GM18505 (cell line): ENCODE measurements at regions not wholly inside any gene's neighbourhood (a gene's known extent, or its start where the extent isn't known, plus 50 kb on each side); places are given as distances from the start of the nearest gene placed in this dataset.
"Not testable (repeated sequence)": the region's sequence is repeated elsewhere in the genome, so short reads cannot be mapped to it uniquely, and the experiment has no call there.

ENCODE experiments used
- ATAC-seq: cut with Tn5 transposase; IDR thresholded peaks from one replicate; pipeline ENCODE4 v1.9.1; 2021; ENCODE audit not compliant: unreplicated experiment
- POLR2A ChIP-seq: IDR thresholded peaks from 4 replicates; pipeline ENCODE4 v1.6.1; 2011; ENCODE audit warnings: borderline replicate concordance; ENCODE audit not compliant: insufficient read depth, insufficient read length; ENCODE audit errors: extremely low read depth

DNA sequence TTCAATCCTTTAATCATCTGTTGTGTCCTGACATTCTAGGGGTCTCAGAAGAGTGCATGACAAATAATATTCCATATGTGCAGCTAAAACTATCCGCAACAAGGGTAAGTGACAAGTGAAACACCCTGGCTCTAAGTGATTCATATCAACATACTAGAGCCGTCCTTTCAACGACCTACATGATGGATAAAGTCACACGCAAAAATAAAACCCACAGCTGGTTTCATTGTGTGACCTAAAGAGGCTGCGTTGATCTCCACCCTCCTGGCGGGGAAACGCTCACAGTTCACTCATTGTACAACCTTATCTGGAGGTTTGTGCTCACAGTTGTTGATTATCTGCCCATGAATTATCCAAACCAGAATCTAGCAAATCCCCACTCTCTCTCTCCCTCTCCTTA, 365.3 kb upstream of the PKN2 start:
- no peak for TF ChIP-seq POLR2A
- no peak for ATAC-seq

DNA sequence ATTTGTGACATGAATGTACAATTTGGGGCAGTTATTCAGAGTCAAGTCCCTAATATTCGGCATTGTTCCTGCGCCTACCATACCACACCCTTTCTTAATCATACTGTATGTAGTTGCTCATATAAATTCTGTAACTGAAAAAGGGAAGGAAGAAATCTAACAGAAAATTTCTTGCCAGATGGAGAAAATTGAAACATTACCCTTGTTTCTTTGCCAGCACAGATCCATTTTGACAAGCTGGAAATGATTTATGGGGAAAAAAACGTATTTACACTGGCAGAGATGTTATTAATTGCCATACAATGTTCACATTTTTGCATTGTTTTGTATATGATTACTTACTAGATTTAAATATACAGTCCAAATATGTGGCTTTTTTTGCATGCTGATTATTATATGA, 363.8 kb upstream of the PKN2 start:
- TF ChIP-seq POLR2A, result no peak
- no peak for ATAC-seq

DNA sequence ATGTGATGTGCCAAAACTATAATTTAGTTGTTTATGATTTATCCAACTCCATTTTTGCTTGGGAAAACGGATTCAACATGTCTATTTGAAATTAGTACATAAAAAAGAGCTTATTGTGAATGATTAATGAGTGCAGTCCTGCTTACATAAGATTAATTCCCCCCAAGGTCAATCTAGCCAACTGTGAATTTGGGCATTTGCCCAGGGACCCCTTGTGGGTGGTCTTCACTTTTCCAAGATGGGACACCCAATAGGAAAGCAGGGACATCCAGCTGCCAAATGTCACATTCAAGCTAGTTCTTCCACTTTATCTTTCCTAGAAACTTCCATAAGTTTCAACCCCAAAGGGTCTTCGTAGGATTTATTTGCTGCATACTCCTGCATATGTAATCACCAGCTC, 362.4 kb upstream of the PKN2 start:
- no peak for TF ChIP-seq POLR2A
- ATAC-seq, result no peak

DNA sequence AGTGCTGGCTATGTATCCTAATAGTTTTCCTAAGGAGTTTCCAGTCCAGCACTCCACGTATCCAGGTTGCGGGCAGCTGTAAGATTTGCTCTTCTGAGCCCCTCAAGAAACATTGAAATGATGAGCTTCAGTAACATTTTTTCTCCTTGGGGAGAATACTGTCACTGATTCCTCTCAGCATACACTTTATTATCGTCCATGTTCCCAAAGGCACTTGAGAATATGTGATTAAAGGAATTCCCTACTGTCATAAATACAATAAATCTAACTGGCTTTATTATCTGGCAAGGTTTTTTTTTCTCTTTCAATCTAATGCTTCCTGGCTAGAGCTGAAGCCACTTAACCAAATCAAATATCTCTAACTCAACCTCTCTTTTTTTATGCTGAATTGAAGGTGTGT, 359.2 kb upstream of the PKN2 start:
- TF ChIP-seq POLR2A, result no peak
- ATAC-seq, result no peak

DNA sequence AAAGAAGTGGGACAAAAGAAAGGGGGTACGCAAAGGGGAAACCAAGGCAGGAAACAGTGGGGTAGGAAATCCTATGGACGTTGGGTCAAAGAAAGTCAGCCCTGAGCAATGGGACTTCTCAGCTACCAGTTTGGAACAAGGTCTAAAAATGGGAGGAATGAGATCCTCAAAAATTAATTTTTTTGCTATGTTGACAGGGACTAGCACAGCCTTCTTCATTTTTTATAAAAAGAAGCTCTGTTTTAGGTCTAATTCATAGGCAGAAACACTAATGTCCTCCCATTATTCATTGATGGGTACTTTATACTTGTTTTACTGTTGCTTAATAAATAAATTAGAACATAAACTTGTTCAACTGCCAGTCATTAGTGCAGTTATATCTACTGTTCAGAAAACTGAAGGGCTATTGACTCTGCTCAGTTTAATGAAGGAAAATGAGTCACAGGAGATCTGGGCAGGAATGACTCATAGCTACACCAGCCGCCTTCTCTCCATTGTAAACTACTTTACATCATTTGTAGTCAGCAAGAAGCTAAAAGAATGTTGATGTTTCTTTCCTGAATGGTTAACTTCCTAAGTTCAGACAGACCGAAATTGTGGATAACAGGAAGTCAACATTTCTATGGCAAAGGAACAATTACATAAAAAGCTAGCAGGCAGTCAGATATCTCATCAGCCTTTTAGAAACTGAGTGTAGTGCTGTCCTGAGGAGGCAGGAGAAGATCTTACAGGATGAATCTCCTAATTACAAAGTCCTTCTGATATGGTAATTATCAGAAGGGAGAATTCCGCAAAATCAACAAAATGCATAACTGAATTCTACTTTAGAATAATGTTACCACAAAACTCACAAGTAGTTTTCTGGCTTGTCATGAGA, 356.4 kb upstream of the PKN2 start:
- no peak for TF ChIP-seq POLR2A
- ATAC-seq, result no peak

DNA sequence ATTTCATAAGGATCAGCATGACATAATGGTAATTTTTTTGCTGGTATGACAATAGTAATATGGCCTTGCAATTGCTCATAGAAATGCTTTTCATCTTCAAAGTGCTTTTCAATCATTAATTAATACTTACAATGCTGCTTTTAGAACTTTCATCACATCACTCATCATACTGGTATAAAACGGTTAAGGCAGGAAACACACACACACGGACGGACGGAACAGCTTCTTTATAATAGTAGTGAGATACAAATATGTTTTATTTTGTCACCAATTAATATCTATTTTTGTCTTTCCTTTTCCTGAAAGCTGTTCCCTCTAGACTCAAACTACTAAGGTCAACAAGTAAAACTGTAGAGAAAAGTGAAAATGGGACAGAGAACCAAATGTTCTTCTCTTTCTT, 353.9 kb upstream of the PKN2 start:
- no peak for ATAC-seq
- no peak for TF ChIP-seq POLR2A

DNA sequence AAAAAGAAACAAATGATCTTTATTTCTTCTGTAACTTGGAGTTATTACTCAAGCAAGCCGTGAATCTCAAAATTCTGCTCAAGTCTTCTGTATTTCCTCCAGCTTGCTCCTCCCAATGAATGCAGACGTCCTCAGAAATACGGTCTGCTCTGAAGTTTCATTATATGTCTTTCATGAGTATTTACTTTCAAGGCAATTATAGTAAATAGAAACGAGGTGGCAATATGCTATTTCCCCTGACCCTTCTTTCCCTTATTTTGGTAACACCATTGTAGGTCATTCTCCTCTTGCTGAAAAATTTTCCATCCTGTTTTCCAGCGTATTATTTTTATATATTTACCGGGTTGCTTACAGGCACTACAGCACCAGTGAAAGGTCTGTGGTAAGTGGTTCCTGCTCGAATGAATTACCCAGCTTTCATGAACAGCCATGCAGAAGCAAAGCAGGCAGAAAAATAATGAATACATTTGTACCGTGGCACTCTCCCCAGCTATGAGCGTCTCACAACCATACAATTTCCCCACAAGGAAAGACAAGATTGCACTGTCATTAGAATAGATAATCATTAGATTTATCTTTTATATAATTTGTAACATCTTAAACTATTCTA, 350.9 kb upstream of the PKN2 start:
- TF ChIP-seq POLR2A, result no peak
- ATAC-seq, result no peak

DNA sequence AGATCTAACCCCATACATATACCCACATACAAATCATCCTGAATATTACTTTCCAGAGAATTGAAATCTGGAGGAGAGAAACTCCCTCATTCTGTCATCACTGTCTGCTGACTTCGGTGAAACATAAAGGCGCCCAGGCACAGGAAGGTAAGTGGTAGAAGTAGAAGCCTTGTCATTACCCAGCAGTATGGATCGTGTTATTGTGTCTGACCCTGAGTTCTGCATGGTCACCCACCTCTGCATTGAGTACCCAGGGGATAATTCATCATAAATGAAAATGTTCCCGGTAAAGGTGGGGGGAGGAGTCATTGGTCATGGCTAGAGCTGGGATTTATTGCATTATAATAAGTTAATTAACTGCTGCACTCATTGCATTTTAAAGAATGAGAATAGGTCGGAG, 342.6 kb upstream of the PKN2 start:
- no peak for TF ChIP-seq POLR2A
- no peak for ATAC-seq

DNA sequence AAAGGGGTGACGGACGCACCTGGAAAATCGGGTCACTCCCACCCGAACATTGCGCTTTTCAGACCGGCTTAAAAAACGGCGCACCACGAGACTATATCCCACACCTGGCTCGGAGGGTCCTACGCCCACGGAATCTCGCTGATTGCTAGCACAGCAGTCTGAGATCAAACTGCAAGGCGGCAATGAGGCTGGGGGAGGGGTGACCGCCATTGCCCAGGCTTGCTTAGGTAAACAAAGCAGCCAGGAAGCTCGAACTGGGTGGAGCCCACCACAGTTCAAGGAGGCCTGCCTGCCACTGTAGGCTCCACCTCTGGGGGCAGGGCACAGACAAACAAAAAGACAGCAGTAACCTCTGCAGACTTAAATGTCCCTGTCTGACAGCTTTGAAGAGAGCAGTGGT, 342.0 kb upstream of the PKN2 start:
- ATAC-seq, result not testable (repeated sequence)

DNA sequence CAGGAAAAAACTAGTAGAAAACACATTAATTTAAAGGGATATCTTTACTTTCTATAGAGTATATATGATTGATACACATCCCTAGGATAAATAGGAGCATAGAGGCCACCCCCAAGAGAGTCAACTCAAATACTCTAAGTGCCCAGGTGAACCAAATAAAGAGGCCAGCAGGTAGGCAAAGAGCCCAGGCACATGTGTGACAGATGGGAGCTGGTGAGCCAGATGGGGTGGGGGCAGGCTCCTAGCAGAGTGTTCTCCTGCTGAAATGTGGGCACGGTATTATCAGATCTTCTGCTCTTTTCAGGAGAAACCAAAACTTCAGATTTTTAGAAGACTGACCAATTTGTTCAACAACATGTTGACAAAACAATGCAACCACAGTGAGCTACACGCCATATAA, 333.4 kb upstream of the PKN2 start:
- ATAC-seq, result no peak
- no peak for TF ChIP-seq POLR2A

DNA sequence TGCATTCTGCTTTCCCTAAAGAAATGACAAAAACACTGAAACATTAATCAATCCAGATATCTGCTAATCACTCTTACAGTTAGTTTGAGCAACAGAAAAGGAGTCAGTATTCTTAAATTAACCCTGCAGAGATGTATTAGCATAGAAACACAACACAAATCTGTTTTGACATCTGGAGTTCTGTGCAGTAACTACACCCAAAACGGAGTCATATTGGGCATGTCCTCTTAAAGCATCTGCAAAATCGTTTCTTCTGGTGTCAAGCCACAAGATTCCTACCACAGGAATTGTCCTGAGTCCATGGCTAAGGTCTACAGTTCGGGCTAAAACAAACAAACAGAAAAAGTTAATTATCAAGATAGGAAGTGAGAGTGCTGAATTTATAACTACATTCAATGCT, 332.1 kb upstream of the PKN2 start:
- ATAC-seq, result no peak
- no peak for TF ChIP-seq POLR2A

DNA sequence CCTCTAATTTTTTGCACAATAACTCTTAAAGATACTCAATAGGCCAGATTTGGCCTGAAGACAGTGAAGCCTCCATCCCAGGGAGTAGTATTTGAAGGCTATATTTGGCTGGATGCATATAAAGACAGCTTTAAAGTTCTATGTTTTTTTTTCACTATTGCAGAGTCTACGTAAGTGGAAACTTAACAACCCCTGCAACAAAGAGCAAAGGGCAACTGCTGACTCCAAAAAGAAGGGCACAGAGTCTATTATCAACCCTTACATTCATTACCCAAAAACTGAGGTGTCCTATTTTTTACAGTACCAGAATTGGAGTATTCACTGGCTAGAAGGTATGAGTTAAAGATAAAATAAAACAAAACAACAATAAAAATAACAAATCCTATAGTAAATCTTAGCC, 329.8 kb upstream of the PKN2 start:
- no peak for ATAC-seq
- no peak for TF ChIP-seq POLR2A

DNA sequence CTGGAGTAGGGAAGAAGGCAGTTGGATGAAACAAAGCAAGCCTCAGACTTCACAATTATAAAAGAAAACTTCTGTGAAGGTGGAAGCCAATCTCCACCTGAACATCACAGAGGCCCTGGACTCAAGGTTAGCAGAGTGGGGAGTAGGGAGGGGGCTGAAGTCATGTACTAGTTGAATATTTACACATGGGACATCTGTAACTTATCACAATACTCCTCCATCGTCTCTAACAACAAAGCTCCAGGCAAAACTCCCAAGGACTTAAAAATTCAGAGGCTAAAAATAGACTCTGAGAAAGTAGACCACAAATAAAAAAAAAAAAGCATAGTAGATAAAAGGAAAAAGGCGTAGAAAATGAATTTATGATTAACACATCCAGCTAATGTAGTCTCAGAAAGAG, 326.3 kb upstream of the PKN2 start:
- no peak for ATAC-seq
- no peak for TF ChIP-seq POLR2A

DNA sequence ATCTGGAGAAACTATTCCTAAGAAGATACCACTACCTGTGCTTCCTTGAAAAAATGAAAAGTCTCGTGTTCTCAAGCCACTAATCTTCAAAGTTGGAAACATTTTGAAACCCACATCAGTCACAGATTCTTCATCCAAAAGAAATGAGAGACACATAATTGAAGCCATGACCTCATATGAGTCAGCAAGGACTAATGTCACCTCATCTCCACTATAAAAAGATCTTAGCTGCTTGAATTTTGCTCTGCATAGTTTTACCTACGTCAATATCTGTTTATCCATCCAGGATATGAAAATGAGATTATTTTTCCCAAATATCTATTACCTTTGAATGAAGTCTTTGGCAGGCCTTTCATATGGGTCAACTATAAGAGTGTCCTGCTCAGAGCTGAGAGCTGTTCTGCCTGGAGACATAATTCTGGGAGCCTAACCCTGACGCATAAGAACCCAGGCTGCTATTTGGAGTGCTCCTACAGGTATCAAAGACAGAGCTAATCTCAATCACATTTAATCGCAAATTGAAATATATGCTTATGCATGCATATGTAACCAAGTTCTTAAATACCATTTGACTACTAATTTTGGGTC, 312.5 kb upstream of the PKN2 start:
- TF ChIP-seq POLR2A, result no peak
- ATAC-seq, result no peak
